DOHH2 (cell line): ENCODE measurements at regions not wholly inside any gene's neighbourhood (a gene's known extent, or its start where the extent isn't known, plus 50 kb on each side); places are given as distances from the start of the nearest gene placed in this dataset.

ENCODE experiments used
- H3F3A ChIP-seq: fragments of 200-600 bp; sonication (generic), shearing (Covaris generic); 2 replicates; pipeline ENCODE4 v1.6.0; 2016; ENCODE audit warnings: antibody characterized with exemption, mild to moderate bottlenecking; ENCODE audit not compliant: control insufficient read depth, insufficient read depth
- H3K27ac ChIP-seq: fragments of 200-600 bp; sonication (generic); 2 replicates; pipeline ENCODE4 v1.5.1; 2014; ENCODE audit warnings: low read depth, mild to moderate bottlenecking, low read length, moderate library complexity
- H3K27me3 ChIP-seq: fragments of 200-600 bp; sonication (generic); 2 replicates; pipeline ENCODE4 v1.6.1; 2014; ENCODE audit warnings: mild to moderate bottlenecking, low read length, mixed read lengths; ENCODE audit not compliant: control insufficient read depth
- H3K36me3 ChIP-seq: fragments of 200-600 bp; sonication (generic); 2 replicates; pipeline ENCODE4 v1.6.1; 2014; ENCODE audit warnings: mild to moderate bottlenecking, low read length, moderate library complexity, mixed read lengths; ENCODE audit not compliant: control insufficient read depth
- H3K4me1 ChIP-seq: fragments of 200-600 bp; sonication (generic); 2 replicates; pipeline ENCODE4 v1.6.1; 2014; ENCODE audit warnings: mild to moderate bottlenecking, low read length, mixed read lengths; ENCODE audit not compliant: control insufficient read depth
- H3K4me2 ChIP-seq: fragments of 200-600 bp; sonication (generic); 2 replicates; pipeline ENCODE4 v1.6.0; 2014; ENCODE audit warnings: mild to moderate bottlenecking, low read length, moderate library complexity
- H3K4me3 ChIP-seq: fragments of 200-600 bp; sonication (generic); 2 replicates; pipeline ENCODE4 v1.5.1; 2014; ENCODE audit warnings: mild to moderate bottlenecking, low read length, mixed read lengths
- H3K79me2 ChIP-seq: fragments of 200-600 bp; sonication (generic); 2 replicates; pipeline ENCODE4 v1.6.1; 2014; ENCODE audit warnings: mild to moderate bottlenecking, low read length, mixed read lengths; ENCODE audit not compliant: control insufficient read depth
- H3K9me2 ChIP-seq: fragments of 200-600 bp; sonication (generic); replicated peaks from 2 replicates; pipeline ENCODE4 v1.6.1; 2014; ENCODE audit warnings: mild to moderate bottlenecking, low read length, mixed read lengths; ENCODE audit not compliant: control insufficient read depth
- H3K9me3 ChIP-seq: fragments of 200-600 bp; sonication (generic); 2 replicates; pipeline ENCODE4 v1.6.1; 2014; ENCODE audit warnings: antibody characterized with exemption, low read length, mixed read lengths; ENCODE audit not compliant: control insufficient read depth, insufficient read depth
- H4K20me1 ChIP-seq: fragments of 200-600 bp; sonication (generic); 2 replicates; pipeline ENCODE4 v1.6.0; 2014; ENCODE audit warnings: low read depth, mild to moderate bottlenecking, antibody characterized with exemption, low read length, moderate library complexity; ENCODE audit not compliant: control insufficient read depth, insufficient read depth
- EZH2phosphoT487 ChIP-seq: fragments of 200-600 bp; sonication (generic); IDR thresholded peaks from 2 replicates; pipeline ENCODE4 v1.6.1; 2017; ENCODE audit warnings: borderline replicate concordance, mild to moderate bottlenecking, antibody characterized with exemption, low read length, moderate library complexity, mixed read lengths
- TF ChIP-seq, protein P1 (sequence below): fragments of 200-600 bp; sonication (generic); IDR thresholded peaks from one replicate; pipeline ENCODE4 v1.5.1; 2014; ENCODE audit warnings: antibody characterized with exemption, mild to moderate bottlenecking, low read depth, low read length; ENCODE audit not compliant: poor library complexity, severe bottlenecking

DNA sequence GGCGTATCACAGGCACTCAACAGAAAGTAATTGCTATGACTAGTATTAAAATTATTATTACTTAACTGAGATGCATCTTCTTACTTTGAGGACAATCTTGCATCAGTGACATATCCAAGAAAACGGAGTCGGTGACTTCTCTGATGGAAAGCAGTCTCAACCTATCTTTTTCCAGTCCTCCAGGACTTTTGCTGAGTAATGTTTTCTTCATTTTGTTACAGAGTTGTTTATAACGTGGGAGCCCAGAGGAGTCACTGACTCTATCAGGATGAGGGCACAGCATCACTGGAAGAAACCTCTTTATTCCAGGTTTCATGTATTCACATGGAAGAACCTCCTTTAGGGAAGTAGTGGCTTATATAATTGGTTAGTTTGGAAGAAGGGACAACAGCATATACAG is 51.5 kb upstream of the MELK start:
- no peaks in the 10 kb centered on the region for H3K36me3 ChIP-seq
- no peaks in the 10 kb centered on the region for H3K4me1 ChIP-seq
- no peaks in the 10 kb centered on the region for H4K20me1 ChIP-seq
- no peaks in the 10 kb centered on the region for H3F3A ChIP-seq
- H3K9me2 ChIP-seq, result no peaks in the 10 kb centered on the region
- TF ChIP-seq, protein P1, sequence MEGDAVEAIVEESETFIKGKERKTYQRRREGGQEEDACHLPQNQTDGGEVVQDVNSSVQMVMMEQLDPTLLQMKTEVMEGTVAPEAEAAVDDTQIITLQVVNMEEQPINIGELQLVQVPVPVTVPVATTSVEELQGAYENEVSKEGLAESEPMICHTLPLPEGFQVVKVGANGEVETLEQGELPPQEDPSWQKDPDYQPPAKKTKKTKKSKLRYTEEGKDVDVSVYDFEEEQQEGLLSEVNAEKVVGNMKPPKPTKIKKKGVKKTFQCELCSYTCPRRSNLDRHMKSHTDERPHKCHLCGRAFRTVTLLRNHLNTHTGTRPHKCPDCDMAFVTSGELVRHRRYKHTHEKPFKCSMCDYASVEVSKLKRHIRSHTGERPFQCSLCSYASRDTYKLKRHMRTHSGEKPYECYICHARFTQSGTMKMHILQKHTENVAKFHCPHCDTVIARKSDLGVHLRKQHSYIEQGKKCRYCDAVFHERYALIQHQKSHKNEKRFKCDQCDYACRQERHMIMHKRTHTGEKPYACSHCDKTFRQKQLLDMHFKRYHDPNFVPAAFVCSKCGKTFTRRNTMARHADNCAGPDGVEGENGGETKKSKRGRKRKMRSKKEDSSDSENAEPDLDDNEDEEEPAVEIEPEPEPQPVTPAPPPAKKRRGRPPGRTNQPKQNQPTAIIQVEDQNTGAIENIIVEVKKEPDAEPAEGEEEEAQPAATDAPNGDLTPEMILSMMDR, result no peak
- no peak for TF ChIP-seq EZH2phosphoT487
- no peak overlapping the region for H3K4me3 ChIP-seq
- 0 out of 2 replicates have a peak, but pooled peaks cover 4% of the 10 kb centered on the region for H3K27me3 ChIP-seq
- no peaks in the 10 kb centered on the region for H3K9me3 ChIP-seq
- H3K27ac ChIP-seq, result no peak overlapping the region
- H3K4me2 ChIP-seq, result no peak overlapping the region
- no peaks in the 10 kb centered on the region for H3K79me2 ChIP-seq

- Histone ChIP-seq H3K4me2 (no peak overlapping the region), H4K20me1 (no peaks in the 10 kb centered on the region), H3K27me3 (peaks cover 6% of the 10 kb centered on the region; the same call in 1 of the 2 replicates), H3K9me2 (no peaks in the 10 kb centered on the region), H3K27ac (no peak overlapping the region), H3K9me3 (no peaks in the 10 kb centered on the region), H3K4me1 (no peaks in the 10 kb centered on the region), H3K36me3 (no peaks in the 10 kb centered on the region), H3F3A (no peaks in the 10 kb centered on the region), H3K79me2 (no peaks in the 10 kb centered on the region), H3K4me3 (no peak overlapping the region)
- no peak for TF ChIP-seq EZH2phosphoT487
- TF ChIP-seq, protein P1, result no peak
These were observed 55.6 kb upstream of the MELK start for GRCh38 chr9:36517131-36517530.

DNA sequence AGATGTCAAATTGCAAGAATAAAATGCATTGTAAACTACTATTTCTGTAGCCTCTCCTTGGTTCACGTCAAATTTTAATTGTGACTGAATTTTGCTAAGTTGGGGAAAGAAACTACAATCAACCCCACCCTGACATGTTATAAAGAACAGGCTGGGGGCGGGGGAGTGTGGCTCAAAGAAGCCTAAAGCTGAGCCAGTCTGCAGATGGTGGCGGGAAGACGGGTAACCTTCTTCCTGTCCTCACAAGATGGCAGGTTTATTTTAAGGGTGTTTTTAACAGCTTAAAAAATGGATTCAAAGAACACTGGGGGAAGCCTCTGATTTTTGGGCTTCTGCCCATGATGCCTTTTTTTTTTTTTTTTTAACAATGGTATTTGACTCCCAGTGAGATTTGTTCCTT is 68.5 kb upstream of the MELK start:
- no peaks in the 10 kb centered on the region for H3K9me2 ChIP-seq
- peaks cover 3% of the 10 kb centered on the region; the same call in 1 of the 2 replicates for H3K27me3 ChIP-seq
- peaks cover 29% of the 10 kb centered on the region for H3K4me1 ChIP-seq
- H3K79me2 ChIP-seq, result no peaks in the 10 kb centered on the region
- no peaks in the 10 kb centered on the region for H4K20me1 ChIP-seq
- H3K27ac ChIP-seq, result no peak overlapping the region
- no peak overlapping the region; the same call in 1 of the 2 replicates for H3K4me3 ChIP-seq
- H3K9me3 ChIP-seq, result no peaks in the 10 kb centered on the region
- no peak for TF ChIP-seq EZH2phosphoT487
- TF ChIP-seq, protein P1, result no peak
- H3K36me3 ChIP-seq, result no peaks in the 10 kb centered on the region
- H3F3A ChIP-seq, result no peaks in the 10 kb centered on the region; the same call in 1 of the 2 replicates
- H3K4me2 ChIP-seq, result peak overlapping the region; percentile 40; the same call in 1 of the 2 replicates
